ENCODE measurements at regions not wholly inside any gene's neighbourhood (a gene's known extent, or its start where the extent isn't known, plus 50 kb on each side); places are given as distances from the start of the nearest gene placed in this dataset.
"Not testable (repeated sequence)": the region's sequence is repeated elsewhere in the genome, so short reads cannot be mapped to it uniquely, and the experiment has no call there.

GRCh38 chr6:19603721-19604120 lies 233.4 kb upstream of the ID4 start:
- Histone ChIP-seq H3K27ac (no peak overlapping the region), H3K36me3 (no peaks in the 10 kb centered on the region), H3K9me3 (no peaks in the 10 kb centered on the region), H3K4me3 (no peak overlapping the region), H3K4me1 (no peaks in the 10 kb centered on the region), H3K27me3 (no peaks in the 10 kb centered on the region), H3K9ac (ENCODE audit: low read depth in 2 of 2, low read length in 2 of 2) (no peak overlapping the region)
- intact Hi-C loops (cut with DNase I), result no loop called here
- DNase-seq, result peak; percentile 49
- TF ChIP-seq, protein P1, sequence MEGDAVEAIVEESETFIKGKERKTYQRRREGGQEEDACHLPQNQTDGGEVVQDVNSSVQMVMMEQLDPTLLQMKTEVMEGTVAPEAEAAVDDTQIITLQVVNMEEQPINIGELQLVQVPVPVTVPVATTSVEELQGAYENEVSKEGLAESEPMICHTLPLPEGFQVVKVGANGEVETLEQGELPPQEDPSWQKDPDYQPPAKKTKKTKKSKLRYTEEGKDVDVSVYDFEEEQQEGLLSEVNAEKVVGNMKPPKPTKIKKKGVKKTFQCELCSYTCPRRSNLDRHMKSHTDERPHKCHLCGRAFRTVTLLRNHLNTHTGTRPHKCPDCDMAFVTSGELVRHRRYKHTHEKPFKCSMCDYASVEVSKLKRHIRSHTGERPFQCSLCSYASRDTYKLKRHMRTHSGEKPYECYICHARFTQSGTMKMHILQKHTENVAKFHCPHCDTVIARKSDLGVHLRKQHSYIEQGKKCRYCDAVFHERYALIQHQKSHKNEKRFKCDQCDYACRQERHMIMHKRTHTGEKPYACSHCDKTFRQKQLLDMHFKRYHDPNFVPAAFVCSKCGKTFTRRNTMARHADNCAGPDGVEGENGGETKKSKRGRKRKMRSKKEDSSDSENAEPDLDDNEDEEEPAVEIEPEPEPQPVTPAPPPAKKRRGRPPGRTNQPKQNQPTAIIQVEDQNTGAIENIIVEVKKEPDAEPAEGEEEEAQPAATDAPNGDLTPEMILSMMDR (IDR thresholded peaks at IDR 0.05), result no peak

DNA sequence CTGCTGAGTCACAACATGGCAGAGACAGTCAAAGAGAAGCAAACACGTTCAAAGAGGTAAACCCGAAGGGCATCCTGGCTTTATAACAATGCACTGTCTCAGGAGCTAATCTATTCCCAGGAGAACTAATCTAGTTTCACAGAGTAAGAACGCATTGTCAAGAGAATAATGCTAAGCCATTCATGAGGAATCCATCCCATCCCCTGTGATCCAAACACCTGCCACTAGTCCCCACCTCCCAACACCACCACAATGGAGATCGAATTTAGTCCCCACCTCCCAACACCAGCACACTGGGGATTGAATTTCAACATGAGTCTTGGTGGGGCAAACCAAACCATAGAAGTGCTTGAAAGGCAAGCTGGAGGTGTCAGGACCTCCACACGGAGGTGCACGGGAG lies 231.5 kb upstream of the ID4 start:
- DNase-seq, result no peak

GRCh38 chr6:19608546-19608945 lies 228.6 kb upstream of the ID4 start:
- Histone ChIP-seq H3K36me3 (no peaks in the 10 kb centered on the region), H3K4me1 (no peaks in the 10 kb centered on the region), H3K9me3 (no peaks in the 10 kb centered on the region), H3K27ac (no peak overlapping the region), H3K4me3 (no peak overlapping the region), H3K27me3 (no peaks in the 10 kb centered on the region), H3K9ac (ENCODE audit: low read depth in 2 of 2, low read length in 2 of 2) (no peak overlapping the region)
- intact Hi-C loops (cut with DNase I), result no loop called here
- TF ChIP-seq, protein P1 (IDR thresholded peaks at IDR 0.05), result no peak
- no peak for DNase-seq

More for the DNA sequence above, 231.5 kb upstream of the ID4 start:
- TF ChIP-seq, protein P1 (IDR thresholded peaks at IDR 0.05), result no peak
- no peak overlapping the region for H3K9ac ChIP-seq (ENCODE audit: low read depth in 2 of 2, low read length in 2 of 2)
- H3K4me3 ChIP-seq, result no peak overlapping the region
- H3K9me3 ChIP-seq, result no peaks in the 10 kb centered on the region
- H3K27me3 ChIP-seq, result no peaks in the 10 kb centered on the region
- no peaks in the 10 kb centered on the region for H3K36me3 ChIP-seq
- no peaks in the 10 kb centered on the region for H3K4me1 ChIP-seq
- intact Hi-C loops (cut with DNase I), result no loop called here
- no peak overlapping the region for H3K27ac ChIP-seq

DNA sequence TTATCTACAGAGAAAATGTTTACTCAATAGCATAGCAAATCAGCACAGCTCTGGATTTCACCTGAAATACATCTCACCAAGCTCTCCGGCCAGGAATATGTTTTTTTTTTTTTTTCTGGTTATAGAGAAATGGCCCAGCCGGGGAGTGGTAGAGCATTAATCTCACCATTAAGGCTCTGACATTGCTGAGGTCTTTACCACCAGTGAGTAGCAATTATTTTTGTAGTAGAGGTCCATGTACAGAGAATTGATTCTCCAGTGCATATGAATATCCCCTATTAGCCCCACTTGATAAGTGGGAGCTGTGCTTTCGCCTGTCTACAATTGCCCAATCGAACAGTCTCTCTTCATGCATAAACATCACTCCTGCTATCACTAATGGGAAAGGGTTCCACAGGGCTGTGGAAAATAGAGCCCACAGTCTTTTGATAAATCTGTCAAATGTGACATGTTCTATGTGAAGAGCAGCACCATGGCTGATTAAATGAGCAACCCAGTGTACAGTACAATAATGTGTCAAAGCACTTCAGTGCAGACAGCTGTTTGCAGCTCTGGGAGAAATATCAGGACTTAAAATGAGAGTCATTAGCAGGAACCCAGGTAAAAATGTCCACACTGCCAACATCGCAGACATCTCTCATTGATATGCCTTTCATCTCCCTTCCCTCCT lies 227.1 kb upstream of the ID4 start:
- no peak for DNase-seq
- intact Hi-C loops (cut with DNase I), result no loop called here
- TF ChIP-seq, protein P1 (IDR thresholded peaks at IDR 0.05), result no peak

DNA sequence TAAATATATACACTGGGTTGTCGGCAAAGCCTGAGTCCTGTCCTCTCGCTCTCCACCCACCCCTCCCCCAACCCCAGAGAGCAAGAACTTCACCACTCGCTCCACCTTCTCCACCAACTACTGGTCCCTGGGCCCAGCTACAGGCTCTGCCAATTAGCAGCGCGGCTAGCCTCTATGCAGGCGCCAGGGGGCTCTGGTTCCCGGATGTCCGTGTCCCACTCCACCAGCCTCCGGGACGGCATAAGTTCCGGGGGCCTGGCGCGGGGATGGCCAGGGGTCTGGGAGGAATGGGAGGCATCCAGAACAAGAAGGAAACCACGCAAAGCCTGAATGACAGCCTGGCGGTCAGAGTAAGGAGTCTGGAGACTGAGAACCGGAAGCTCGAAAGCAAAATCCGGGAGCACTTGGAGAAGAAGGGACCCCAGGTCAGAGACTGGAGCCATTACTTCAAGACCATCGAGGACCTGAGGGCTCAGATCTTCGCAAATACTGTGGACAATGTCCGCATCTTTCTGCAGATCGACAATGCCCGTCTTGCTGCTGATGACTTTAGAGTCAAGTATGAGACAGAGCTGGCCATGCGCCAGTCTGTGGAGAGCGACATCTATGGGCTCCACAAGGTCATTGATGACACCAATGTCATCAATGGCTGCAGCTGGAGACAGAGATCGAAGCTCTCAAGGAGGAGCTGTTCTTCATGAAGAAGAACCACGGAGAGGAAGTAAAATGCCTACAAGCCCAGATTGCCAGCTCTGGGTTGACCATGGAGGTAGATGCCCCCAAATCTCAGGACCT lies 224.3 kb upstream of the ID4 start:
- H3K9me3 ChIP-seq; intact Hi-C loops (cut with DNase I); H3K9ac ChIP-seq (ENCODE audit: low read depth in 2 of 2, low read length in 2 of 2); H3K36me3 ChIP-seq; H3K27me3 ChIP-seq; DNase-seq; H3K4me1 ChIP-seq; H3K27ac ChIP-seq; H3K4me3 ChIP-seq: not testable (repeated sequence)

More for the DNA sequence above, 227.1 kb upstream of the ID4 start:
- no peak overlapping the region for H3K9ac ChIP-seq (ENCODE audit: low read depth in 2 of 2, low read length in 2 of 2)
- no peak overlapping the region for H3K27ac ChIP-seq
- no peaks in the 10 kb centered on the region for H3K4me1 ChIP-seq
- H3K9me3 ChIP-seq, result no peaks in the 10 kb centered on the region
- H3K4me3 ChIP-seq, result no peak overlapping the region
- H3K36me3 ChIP-seq, result no peaks in the 10 kb centered on the region
- no peaks in the 10 kb centered on the region for H3K27me3 ChIP-seq

DNA sequence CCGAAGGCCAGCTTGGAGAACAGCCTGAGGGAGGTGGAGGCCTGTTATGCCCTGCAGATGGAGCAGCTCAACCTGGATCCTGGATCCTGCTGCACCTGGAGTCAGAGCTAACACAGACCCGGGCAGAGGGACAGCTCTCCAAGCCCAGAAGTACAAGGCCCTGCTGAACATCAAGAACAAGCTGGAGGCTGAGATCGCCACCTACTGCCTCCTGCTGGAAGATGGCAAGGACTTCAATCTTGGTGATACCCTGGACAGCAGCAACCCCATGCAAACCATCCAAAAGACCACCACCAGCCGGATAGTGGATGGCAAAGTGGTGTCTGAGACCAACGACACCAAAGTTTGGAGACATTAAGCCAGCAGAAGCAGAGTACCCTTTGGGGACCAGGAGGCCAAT lies 223.5 kb upstream of the ID4 start:
- no peak for DNase-seq
- H3K9me3 ChIP-seq, result no peaks in the 10 kb centered on the region
- no peak overlapping the region for H3K4me3 ChIP-seq
- no peaks in the 10 kb centered on the region for H3K4me1 ChIP-seq
- H3K27me3 ChIP-seq, result no peaks in the 10 kb centered on the region
- H3K27ac ChIP-seq, result no peak overlapping the region
- no peaks in the 10 kb centered on the region for H3K36me3 ChIP-seq
- no peak overlapping the region for H3K9ac ChIP-seq (ENCODE audit: low read depth in 2 of 2, low read length in 2 of 2)
- TF ChIP-seq, protein P1 (IDR thresholded peaks at IDR 0.05), result no peak
- intact Hi-C loops (cut with DNase I), result no loop called here
